ENCODE measurements at regions not wholly inside any gene's neighbourhood (a gene's known extent, or its start where the extent isn't known, plus 50 kb on each side); places are given as distances from the start of the nearest gene placed in this dataset.

GRCh38 chr9:85858056-85858750 lies 82.7 kb upstream of the NAA35 start:
- TF ChIP-seq MYC (IDR thresholded peaks at IDR 0.05; ENCODE audit: low read depth, low read length): no peak
- TF ChIP-seq CTCF (IDR thresholded peaks at IDR 0.05; ENCODE audit: low read depth, low read length): no peak
- TF ChIP-seq POLR2A (IDR thresholded peaks at IDR 0.05; ENCODE audit: extremely low read depth, insufficient read length): no peak

All from NB4 (cell line).